ENCODE measurements at regions not wholly inside any gene's neighbourhood (a gene's known extent, or its start where the extent isn't known, plus 50 kb on each side); places are given as distances from the start of the nearest gene placed in this dataset.
"Not testable (repeated sequence)": the region's sequence is repeated elsewhere in the genome, so short reads cannot be mapped to it uniquely, and the experiment has no call there.

DNA sequence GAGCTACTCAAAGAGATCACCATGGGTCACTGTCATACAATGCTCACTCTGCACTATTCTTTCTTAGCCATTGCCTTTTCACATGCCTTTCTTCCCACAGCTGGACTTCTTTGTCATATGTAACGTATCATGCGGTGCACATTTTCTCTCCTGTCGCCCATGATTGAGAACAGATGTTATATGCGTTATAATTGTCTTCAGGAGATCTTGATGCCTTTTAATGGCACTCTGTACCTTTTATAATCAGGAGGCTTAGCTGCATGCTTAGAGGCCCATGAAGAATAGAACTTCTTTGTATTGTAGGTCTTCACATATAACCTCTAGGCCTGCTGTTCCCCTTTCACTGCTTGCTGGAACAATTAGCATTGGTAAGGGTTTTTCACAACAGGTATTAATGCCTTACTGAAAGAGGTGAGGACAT lies 436.1 kb downstream of the CDH10 start:
- H3K4me1 ChIP-seq (ENCODE audit: control insufficient read depth in 3 of 3, insufficient read depth in 3 of 3, low read length in 3 of 3): no peaks in the 10 kb centered on the region
- H3K27me3 ChIP-seq (ENCODE audit: control insufficient read depth in 3 of 3, insufficient read depth in 3 of 3, low read length in 3 of 3): no peaks in the 10 kb centered on the region
- H3K4me3 ChIP-seq (ENCODE audit: low read length in 3 of 3): no peak overlapping the region
- no peak overlapping the region for H3K9ac ChIP-seq (ENCODE audit: low read depth in 1 of 3, low read length in 3 of 3)
- no peaks in the 10 kb centered on the region for H3K36me3 ChIP-seq (ENCODE audit: control insufficient read depth in 3 of 3, insufficient read depth in 3 of 3, low read length in 3 of 3)
- H3K27ac ChIP-seq (ENCODE audit: low read depth, low read length): no peak overlapping the region
- H3K9me3 ChIP-seq (ENCODE audit: control insufficient read depth in 3 of 3, low read length in 3 of 3): no peaks in the 10 kb centered on the region

DNA sequence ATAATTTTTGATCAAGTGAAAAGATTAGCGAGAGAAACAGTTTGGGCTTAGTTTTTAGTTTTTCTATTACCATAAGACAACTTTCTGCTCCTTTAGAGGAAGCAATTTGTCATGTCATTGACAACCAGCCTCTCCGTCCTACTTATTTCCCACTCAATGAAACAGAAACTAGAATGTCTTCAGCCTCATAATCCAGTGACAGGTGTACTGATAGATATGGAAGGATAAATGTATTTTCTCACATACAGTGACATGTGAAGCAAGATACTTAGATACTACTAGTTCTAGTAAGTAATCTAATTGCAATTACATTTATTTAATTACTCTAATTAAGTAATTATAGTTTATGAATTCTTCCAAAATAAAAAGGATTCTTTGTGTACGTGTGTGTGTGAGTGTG lies 429.7 kb downstream of the CDH10 start:
- Histone ChIP-seq H3K36me3 (ENCODE audit: control insufficient read depth in 3 of 3, insufficient read depth in 3 of 3, low read length in 3 of 3) (no peaks in the 10 kb centered on the region), H3K27ac (ENCODE audit: low read depth, low read length) (no peak overlapping the region), H3K4me3 (ENCODE audit: low read length in 3 of 3) (no peak overlapping the region), H3K27me3 (ENCODE audit: control insufficient read depth in 3 of 3, insufficient read depth in 3 of 3, low read length in 3 of 3) (no peaks in the 10 kb centered on the region), H3K4me1 (ENCODE audit: control insufficient read depth in 3 of 3, insufficient read depth in 3 of 3, low read length in 3 of 3) (no peaks in the 10 kb centered on the region), H3K9ac (ENCODE audit: low read depth in 1 of 3, low read length in 3 of 3) (no peak overlapping the region), H3K9me3 (ENCODE audit: control insufficient read depth in 3 of 3, low read length in 3 of 3) (peaks cover 0 to 2% (median 0%) of the 10 kb centered on the region in 3 donors)

DNA sequence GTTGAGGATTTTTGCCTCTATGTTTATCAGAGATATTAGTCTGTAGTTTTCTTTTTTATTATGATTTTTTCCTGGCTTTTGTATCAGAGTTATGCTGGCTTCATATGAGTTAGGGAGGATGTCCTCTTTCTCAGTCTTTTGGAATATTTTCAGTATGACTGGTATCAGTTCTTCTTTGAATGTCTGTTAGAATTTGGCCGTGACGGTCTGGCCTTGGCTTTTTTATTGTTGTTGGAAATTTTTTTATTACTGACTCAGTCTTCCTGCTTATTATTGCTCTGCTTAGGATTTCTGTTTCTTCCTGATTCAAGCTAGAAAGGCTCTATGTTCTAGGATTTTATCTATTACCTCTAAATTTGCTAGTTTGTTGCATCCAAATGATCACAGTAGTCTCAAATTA lies 421.9 kb downstream of the CDH10 start:
- Histone ChIP-seq H3K4me1 (ENCODE audit: control insufficient read depth in 3 of 3, insufficient read depth in 3 of 3, low read length in 3 of 3) (no peaks in the 10 kb centered on the region), H3K4me3 (ENCODE audit: low read length in 3 of 3) (no peak overlapping the region), H3K9me3 (ENCODE audit: control insufficient read depth in 3 of 3, low read length in 3 of 3) (peaks cover 0 to 2% (median 2%) of the 10 kb centered on the region in 3 donors), H3K27ac (ENCODE audit: low read depth, low read length) (no peak overlapping the region), H3K36me3 (ENCODE audit: control insufficient read depth in 3 of 3, insufficient read depth in 3 of 3, low read length in 3 of 3) (no peaks in the 10 kb centered on the region), H3K9ac (ENCODE audit: low read depth in 1 of 3, low read length in 3 of 3) (no peak overlapping the region), H3K27me3 (ENCODE audit: control insufficient read depth in 3 of 3, insufficient read depth in 3 of 3, low read length in 3 of 3) (no peaks in the 10 kb centered on the region)

DNA sequence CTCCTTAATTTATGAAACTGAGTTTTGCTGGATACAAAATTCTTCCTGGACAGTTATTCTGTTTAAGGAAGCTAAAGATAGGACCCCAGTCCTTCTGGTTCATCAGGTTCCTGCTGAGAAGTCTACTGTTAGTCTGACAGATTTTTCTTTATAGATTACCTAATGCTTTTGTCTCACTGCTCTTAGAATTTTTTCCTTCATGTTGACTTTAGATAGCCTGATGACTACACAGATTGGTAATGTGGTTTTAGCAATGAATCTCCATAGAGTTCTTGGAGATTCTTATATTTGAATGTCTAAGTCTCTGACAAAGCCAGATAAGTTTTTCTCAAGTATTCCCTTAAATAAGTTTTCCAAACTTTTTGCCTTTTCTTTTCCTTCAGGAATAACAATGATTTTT lies 419.7 kb downstream of the CDH10 start:
- Histone ChIP-seq H3K27me3 (ENCODE audit: control insufficient read depth in 3 of 3, insufficient read depth in 3 of 3, low read length in 3 of 3) (no peaks in the 10 kb centered on the region), H3K4me3 (ENCODE audit: low read length in 3 of 3) (no peak overlapping the region), H3K4me1 (ENCODE audit: control insufficient read depth in 3 of 3, insufficient read depth in 3 of 3, low read length in 3 of 3) (no peaks in the 10 kb centered on the region), H3K27ac (ENCODE audit: low read depth, low read length) (no peak overlapping the region), H3K9ac (ENCODE audit: low read depth in 1 of 3, low read length in 3 of 3) (no peak overlapping the region), H3K9me3 (ENCODE audit: control insufficient read depth in 3 of 3, low read length in 3 of 3) (peaks cover 0 to 2% (median 0%) of the 10 kb centered on the region in 3 donors), H3K36me3 (ENCODE audit: control insufficient read depth in 3 of 3, insufficient read depth in 3 of 3, low read length in 3 of 3) (no peaks in the 10 kb centered on the region)

DNA sequence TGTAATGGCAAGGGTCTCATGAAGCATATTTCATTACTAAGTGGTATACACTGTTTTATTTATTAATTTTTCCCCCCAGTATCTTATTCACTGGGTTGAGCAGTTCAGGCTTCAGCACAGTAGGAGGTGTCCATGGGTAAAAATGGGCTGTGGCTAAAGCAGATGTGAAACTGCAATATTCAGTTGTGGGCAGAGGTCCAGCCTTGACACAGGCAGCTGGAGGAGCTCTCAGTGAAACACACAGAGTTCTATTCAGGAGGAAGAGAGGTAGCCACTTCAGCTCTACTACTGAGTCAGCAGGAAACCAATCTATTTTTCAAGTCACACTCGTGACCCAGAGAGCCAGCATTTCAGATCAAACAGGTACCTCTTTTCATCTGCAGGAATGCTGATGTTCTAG lies 418.3 kb downstream of the CDH10 start:
- Histone ChIP-seq H3K9ac (ENCODE audit: low read depth in 1 of 3, low read length in 3 of 3) (no peak overlapping the region), H3K4me3 (ENCODE audit: low read length in 3 of 3) (no peak overlapping the region), H3K36me3 (ENCODE audit: control insufficient read depth in 3 of 3, insufficient read depth in 3 of 3, low read length in 3 of 3) (no peaks in the 10 kb centered on the region), H3K9me3 (ENCODE audit: control insufficient read depth in 3 of 3, low read length in 3 of 3) (no peaks in the 10 kb centered on the region), H3K27me3 (ENCODE audit: control insufficient read depth in 3 of 3, insufficient read depth in 3 of 3, low read length in 3 of 3) (no peaks in the 10 kb centered on the region), H3K27ac (ENCODE audit: low read depth, low read length) (no peak overlapping the region), H3K4me1 (ENCODE audit: control insufficient read depth in 3 of 3, insufficient read depth in 3 of 3, low read length in 3 of 3) (no peaks in the 10 kb centered on the region)

DNA sequence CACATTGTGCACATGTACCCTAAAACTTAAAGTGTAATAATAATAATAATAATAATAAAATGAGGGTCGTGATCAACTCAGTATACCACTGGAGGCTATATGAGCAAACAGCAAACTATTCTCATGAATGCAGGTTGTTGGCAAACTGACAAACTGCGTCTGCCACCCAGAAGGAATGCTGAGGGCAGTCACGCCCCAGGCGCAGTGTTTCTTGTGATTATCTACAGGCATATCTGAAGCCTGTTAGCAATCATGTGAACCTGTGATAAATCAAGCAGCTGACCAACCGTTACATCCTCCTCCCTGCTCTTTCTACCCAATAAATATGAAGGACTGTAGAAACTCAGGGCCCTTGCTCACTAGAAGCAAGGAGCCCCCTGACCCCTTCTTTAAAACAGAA lies 416.9 kb downstream of the CDH10 start:
- H3K9ac ChIP-seq (ENCODE audit: low read depth in 1 of 3, low read length in 3 of 3); H3K4me3 ChIP-seq (ENCODE audit: low read length in 3 of 3); H3K4me1 ChIP-seq (ENCODE audit: control insufficient read depth in 3 of 3, insufficient read depth in 3 of 3, low read length in 3 of 3); H3K27me3 ChIP-seq (ENCODE audit: control insufficient read depth in 3 of 3, insufficient read depth in 3 of 3, low read length in 3 of 3); H3K9me3 ChIP-seq (ENCODE audit: control insufficient read depth in 3 of 3, low read length in 3 of 3); H3K36me3 ChIP-seq (ENCODE audit: control insufficient read depth in 3 of 3, insufficient read depth in 3 of 3, low read length in 3 of 3); H3K27ac ChIP-seq (ENCODE audit: low read depth, low read length): not testable (repeated sequence)

DNA sequence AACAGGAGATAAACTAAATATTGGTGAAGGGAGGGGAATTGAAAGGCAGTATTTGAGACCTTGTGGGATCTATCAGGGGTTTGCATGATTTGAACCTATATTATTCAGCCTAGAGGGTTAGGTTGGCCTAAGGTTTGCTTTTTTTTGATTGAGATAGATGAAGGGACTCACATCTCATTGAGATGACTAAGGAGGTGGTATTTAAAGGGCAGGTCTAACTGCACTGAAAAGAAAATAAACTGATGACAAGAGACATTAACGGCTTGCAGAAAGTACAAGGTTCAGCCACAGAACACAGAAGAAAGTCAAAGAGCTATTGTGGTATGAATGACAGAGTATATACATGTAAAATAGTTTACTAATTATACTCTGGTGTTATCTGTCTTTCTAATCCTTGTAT lies 412.7 kb downstream of the CDH10 start:
- Histone ChIP-seq H3K4me1 (ENCODE audit: control insufficient read depth in 3 of 3, insufficient read depth in 3 of 3, low read length in 3 of 3) (no peaks in the 10 kb centered on the region), H3K27ac (ENCODE audit: low read depth, low read length) (no peak overlapping the region), H3K4me3 (ENCODE audit: low read length in 3 of 3) (no peak overlapping the region), H3K36me3 (ENCODE audit: control insufficient read depth in 3 of 3, insufficient read depth in 3 of 3, low read length in 3 of 3) (no peaks in the 10 kb centered on the region), H3K9ac (ENCODE audit: low read depth in 1 of 3, low read length in 3 of 3) (no peak overlapping the region), H3K27me3 (ENCODE audit: control insufficient read depth in 3 of 3, insufficient read depth in 3 of 3, low read length in 3 of 3) (no peaks in the 10 kb centered on the region), H3K9me3 (ENCODE audit: control insufficient read depth in 3 of 3, low read length in 3 of 3) (no peaks in the 10 kb centered on the region)

DNA sequence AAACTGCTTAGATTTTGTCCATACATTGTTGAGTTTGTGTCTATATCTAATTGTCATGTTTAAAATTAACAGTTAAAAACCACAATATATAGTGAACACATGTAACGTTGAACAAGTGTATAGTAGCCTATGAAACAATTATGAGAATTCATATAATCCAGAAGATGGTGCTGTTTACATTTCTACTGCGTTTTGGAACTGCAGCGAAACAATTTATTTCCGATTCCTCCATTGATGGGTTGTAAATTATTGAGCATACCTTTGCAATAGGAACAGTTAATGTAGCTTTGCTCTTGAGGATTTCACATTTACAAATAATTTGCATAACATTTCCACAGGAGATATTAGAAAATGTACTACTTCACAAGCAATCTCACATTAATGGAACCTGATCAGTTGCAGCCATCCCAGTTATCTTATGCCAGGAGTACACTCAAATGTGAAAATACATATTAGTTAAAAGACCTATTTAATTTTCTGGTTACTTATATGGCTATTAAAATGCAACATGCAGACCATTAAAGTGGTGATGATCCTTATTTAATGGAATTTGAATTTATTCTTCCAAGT lies 411.8 kb downstream of the CDH10 start:
- Histone ChIP-seq H3K36me3 (ENCODE audit: control insufficient read depth in 3 of 3, insufficient read depth in 3 of 3, low read length in 3 of 3) (no peaks in the 10 kb centered on the region), H3K27ac (ENCODE audit: low read depth, low read length) (no peak overlapping the region), H3K4me1 (ENCODE audit: control insufficient read depth in 3 of 3, insufficient read depth in 3 of 3, low read length in 3 of 3) (no peaks in the 10 kb centered on the region), H3K4me3 (ENCODE audit: low read length in 3 of 3) (no peak overlapping the region), H3K27me3 (ENCODE audit: control insufficient read depth in 3 of 3, insufficient read depth in 3 of 3, low read length in 3 of 3) (no peaks in the 10 kb centered on the region), H3K9ac (ENCODE audit: low read depth in 1 of 3, low read length in 3 of 3) (no peak overlapping the region), H3K9me3 (ENCODE audit: control insufficient read depth in 3 of 3, low read length in 3 of 3) (no peaks in the 10 kb centered on the region)

DNA sequence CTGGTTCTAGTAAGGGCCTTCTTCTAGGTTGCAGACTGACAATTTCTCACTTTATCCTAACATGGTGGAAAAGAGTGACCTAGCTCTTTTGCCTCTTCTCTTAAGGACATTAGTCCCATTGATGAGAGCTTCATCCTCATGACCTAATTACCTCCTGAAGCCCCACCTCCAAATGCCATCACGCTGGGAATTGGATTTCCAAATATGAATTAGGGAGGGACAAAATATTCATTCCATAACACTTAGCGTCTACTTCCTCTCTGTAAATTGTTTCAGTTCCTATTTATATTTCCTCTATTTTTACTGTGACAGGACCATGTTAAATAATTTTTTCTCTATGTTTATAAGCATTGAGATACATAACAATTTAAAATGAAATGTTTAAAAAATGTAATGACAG lies 408.8 kb downstream of the CDH10 start:
- H3K36me3 ChIP-seq (ENCODE audit: control insufficient read depth in 3 of 3, insufficient read depth in 3 of 3, low read length in 3 of 3): no peaks in the 10 kb centered on the region
- no peaks in the 10 kb centered on the region for H3K4me1 ChIP-seq (ENCODE audit: control insufficient read depth in 3 of 3, insufficient read depth in 3 of 3, low read length in 3 of 3)
- H3K27me3 ChIP-seq (ENCODE audit: control insufficient read depth in 3 of 3, insufficient read depth in 3 of 3, low read length in 3 of 3): no peaks in the 10 kb centered on the region
- H3K9me3 ChIP-seq (ENCODE audit: control insufficient read depth in 3 of 3, low read length in 3 of 3): no peaks in the 10 kb centered on the region
- no peak overlapping the region for H3K27ac ChIP-seq (ENCODE audit: low read depth, low read length)
- no peak overlapping the region for H3K9ac ChIP-seq (ENCODE audit: low read depth in 1 of 3, low read length in 3 of 3)
- H3K4me3 ChIP-seq (ENCODE audit: low read length in 3 of 3): no peak overlapping the region

DNA sequence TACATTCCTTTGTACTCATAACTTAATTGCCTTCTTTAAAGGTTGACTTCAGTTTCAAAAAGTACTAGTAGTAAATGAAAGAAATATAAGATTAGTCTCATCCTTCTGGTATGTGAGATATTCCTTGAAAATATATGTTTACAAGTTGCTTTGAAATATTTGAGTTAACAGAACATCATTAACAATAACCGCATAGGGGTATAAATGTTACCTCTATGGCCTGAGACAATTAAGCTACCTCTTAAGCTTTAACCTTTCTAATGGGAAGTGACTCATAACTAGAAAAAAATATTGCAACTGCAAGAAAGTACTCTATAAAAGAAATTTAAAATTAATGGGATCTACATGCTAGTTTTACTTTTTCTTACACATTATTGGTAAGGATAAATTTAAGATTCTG lies 399.0 kb downstream of the CDH10 start:
- no peak overlapping the region for H3K27ac ChIP-seq (ENCODE audit: low read depth, low read length)
- no peaks in the 10 kb centered on the region for H3K9me3 ChIP-seq (ENCODE audit: control insufficient read depth in 3 of 3, low read length in 3 of 3)
- no peaks in the 10 kb centered on the region for H3K4me1 ChIP-seq (ENCODE audit: control insufficient read depth in 3 of 3, insufficient read depth in 3 of 3, low read length in 3 of 3)
- no peak overlapping the region for H3K4me3 ChIP-seq (ENCODE audit: low read length in 3 of 3)
- H3K9ac ChIP-seq (ENCODE audit: low read depth in 1 of 3, low read length in 3 of 3): no peak overlapping the region
- H3K36me3 ChIP-seq (ENCODE audit: control insufficient read depth in 3 of 3, insufficient read depth in 3 of 3, low read length in 3 of 3): no peaks in the 10 kb centered on the region
- H3K27me3 ChIP-seq (ENCODE audit: control insufficient read depth in 3 of 3, insufficient read depth in 3 of 3, low read length in 3 of 3): no peaks in the 10 kb centered on the region

DNA sequence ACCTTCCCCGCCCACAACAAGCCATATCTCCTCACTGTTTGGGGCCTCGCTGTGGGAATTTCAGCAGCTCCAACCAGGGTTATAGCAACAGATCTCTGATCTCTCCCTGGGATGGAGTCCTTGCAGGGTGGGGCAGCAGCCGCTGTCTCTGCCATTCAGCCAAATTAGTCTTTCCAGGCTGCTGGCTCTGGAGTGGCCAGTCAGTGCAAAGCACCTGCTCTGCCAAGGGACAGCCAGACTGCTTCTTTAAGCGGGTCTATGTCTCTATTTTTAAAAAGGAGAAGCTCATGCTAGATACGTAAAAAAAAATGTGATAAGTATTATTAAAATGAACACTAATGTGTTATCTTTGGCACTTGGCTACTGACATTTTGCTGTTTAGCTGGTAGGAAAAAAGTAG lies 380.2 kb downstream of the CDH10 start:
- Histone ChIP-seq H3K4me3 (ENCODE audit: low read length in 3 of 3) (no peak overlapping the region), H3K36me3 (ENCODE audit: control insufficient read depth in 3 of 3, insufficient read depth in 3 of 3, low read length in 3 of 3) (no peaks in the 10 kb centered on the region), H3K9ac (ENCODE audit: low read depth in 1 of 3, low read length in 3 of 3) (no peak overlapping the region), H3K27me3 (ENCODE audit: control insufficient read depth in 3 of 3, insufficient read depth in 3 of 3, low read length in 3 of 3) (no peaks in the 10 kb centered on the region), H3K27ac (ENCODE audit: low read depth, low read length) (no peak overlapping the region), H3K4me1 (ENCODE audit: control insufficient read depth in 3 of 3, insufficient read depth in 3 of 3, low read length in 3 of 3) (no peaks in the 10 kb centered on the region), H3K9me3 (ENCODE audit: control insufficient read depth in 3 of 3, low read length in 3 of 3) (peaks cover 0 to 2% (median 0%) of the 10 kb centered on the region in 3 donors)
